ENCODE measurements at regions not wholly inside any gene's neighbourhood (a gene's known extent, or its start where the extent isn't known, plus 50 kb on each side); places are given as distances from the start of the nearest gene placed in this dataset.
"Not testable (repeated sequence)": the region's sequence is repeated elsewhere in the genome, so short reads cannot be mapped to it uniquely, and the experiment has no call there.

DNA sequence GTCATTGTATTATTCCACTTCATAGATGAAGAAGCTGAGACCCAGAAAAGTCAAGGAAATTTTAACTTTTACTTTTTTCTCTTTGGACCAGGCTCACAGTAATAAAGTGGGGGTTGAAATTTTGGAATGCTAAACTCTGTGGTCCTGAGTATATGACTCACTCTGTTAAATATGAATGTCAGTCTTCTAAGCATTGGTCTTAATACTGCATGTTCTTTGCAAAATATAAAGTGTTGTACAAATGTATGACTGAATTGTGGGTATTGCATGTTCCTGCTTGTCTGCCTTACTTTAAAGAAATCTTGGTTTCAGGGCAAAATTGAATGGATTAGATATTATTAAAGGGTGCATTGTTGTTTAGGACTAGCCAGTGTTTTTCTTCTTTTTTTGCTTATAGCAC is 950.8 kb upstream of the GOT2 start:
- in situ Hi-C loops (cut with HindIII; ENCODE audit: low pct_unique_long_range_greater_than_20kb, low sequenced_read_pairs): no loop called here
- no peak for TF ChIP-seq JUND (IDR thresholded peaks at IDR 0.05; ENCODE audit: low read depth)
- DNase-seq (ENCODE audit: low read depth in 1 of 2, low spot score in 1 of 2): no peak

DNA sequence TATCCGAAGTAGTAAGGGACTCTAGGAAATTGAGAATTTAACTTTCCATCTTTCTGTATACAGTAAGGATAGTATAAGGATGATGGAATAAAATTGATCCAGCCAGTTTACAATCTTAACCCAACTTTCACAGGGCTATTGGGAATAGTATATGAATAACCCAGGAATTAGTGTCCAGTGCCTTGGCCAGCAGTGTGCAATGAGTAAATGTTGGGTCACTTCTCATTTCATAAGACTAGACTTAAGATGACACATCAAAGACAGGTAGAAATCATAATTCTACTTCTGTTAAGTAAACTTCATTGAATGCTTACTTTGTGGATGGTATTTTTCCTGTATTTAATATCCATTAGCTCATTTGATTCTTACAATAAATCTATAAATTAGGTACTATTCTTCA is 949.6 kb upstream of the GOT2 start:
- no peak for DNase-seq (ENCODE audit: low read depth in 1 of 2, low spot score in 1 of 2)
- in situ Hi-C loops (cut with HindIII; ENCODE audit: low pct_unique_long_range_greater_than_20kb, low sequenced_read_pairs): no loop called here
- TF ChIP-seq JUND (IDR thresholded peaks at IDR 0.05; ENCODE audit: low read depth): no peak

DNA sequence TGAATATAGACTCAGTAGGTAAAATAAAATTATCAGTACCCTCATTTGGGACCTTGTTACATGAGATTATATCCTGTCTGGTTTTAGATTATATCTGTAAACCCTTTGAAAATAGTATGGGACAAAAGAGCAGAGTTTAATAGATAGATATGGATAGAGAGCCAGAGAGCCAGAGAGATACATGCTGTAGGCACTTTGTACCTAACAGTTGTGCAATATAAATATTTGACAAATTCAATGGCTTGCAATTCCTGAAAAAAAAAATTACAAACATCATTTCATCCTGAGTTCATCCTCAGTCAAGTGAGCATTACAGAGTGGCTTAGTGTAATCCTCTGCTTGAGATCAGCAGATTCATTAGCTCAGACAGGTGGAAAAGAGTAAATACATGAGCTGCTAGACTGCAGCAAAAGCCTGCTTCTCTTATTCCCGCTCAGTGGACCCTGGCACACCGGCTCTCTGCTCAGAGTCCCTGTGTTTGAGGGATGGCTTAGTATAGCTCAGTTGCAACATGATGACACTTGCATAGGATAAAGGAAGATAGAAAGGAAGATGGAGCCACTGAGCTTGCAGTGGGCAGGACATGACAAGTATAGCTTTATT is 931.6 kb upstream of the GOT2 start:
- DNase-seq (ENCODE audit: low read depth in 1 of 2, low spot score in 1 of 2): no peak
- in situ Hi-C loops (cut with HindIII; ENCODE audit: low pct_unique_long_range_greater_than_20kb, low sequenced_read_pairs): no loop called here
- no peak for TF ChIP-seq JUND (IDR thresholded peaks at IDR 0.05; ENCODE audit: low read depth)

DNA sequence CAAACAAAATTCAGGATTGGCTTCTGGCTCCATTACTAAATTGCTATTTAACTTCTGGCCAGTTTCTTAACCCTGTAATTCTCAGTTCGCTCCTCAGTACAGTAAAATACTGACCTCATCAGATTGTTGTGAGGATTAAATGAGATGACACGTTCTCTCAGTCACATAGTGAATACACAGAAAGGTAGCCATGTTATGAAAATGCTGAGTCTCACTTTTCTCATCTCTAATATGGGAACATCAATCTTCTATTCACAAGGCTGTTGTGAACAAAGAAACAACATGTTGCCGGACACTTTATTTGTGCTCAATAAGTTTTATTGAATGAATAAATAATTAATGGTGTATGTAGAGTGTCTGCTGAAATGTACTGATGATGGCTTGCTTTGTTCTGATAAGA is 924.5 kb upstream of the GOT2 start:
- no peak for TF ChIP-seq JUND (IDR thresholded peaks at IDR 0.05; ENCODE audit: low read depth)
- no peak for DNase-seq (ENCODE audit: low read depth in 1 of 2, low spot score in 1 of 2)
- in situ Hi-C loops (cut with HindIII; ENCODE audit: low pct_unique_long_range_greater_than_20kb, low sequenced_read_pairs): no loop called here

DNA sequence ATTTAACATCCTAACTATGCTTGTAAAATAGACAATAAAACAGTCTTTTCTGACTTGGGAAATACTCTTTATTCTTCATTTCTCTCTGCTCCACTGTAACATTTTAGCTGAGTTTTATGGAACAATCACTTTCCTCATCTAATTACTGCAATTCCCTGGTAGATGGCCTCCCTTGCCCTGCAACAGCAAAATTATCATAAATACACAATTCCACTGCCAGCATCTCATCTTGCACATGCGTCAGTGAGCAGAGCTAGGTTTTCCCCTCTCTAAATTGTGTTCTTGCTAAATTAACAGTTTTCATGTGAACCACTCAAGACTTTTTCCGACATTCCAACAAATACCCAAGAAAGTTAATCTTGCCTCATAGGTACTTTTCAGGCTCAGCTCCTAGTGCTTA is 920.9 kb upstream of the GOT2 start:
- no peak for DNase-seq (ENCODE audit: low read depth in 1 of 2, low spot score in 1 of 2)
- in situ Hi-C loops (cut with HindIII; ENCODE audit: low pct_unique_long_range_greater_than_20kb, low sequenced_read_pairs): no loop called here
- no peak for TF ChIP-seq JUND (IDR thresholded peaks at IDR 0.05; ENCODE audit: low read depth)

DNA sequence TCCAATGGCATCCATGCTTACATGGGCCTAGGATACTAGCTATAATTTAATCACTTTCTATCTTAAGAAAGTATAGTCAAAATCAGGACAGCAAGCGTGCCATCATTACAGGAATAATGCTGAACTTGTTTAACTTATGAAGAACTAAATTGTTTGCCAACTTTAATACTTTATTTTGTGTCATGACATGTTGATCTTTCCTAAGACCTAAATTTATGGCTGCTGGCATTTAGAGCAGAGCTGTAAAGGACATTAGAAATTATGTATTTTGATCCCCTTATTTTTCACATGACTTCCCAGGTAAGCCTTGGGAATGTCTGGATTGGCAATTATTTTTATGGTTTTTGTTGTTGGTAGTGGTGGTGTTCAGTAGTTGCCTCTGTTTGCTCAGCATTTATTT is 920.3 kb upstream of the GOT2 start:
- in situ Hi-C loops (cut with HindIII; ENCODE audit: low pct_unique_long_range_greater_than_20kb, low sequenced_read_pairs): no loop called here
- no peak for DNase-seq (ENCODE audit: low read depth in 1 of 2, low spot score in 1 of 2)
- TF ChIP-seq JUND (IDR thresholded peaks at IDR 0.05; ENCODE audit: low read depth): no peak

DNA sequence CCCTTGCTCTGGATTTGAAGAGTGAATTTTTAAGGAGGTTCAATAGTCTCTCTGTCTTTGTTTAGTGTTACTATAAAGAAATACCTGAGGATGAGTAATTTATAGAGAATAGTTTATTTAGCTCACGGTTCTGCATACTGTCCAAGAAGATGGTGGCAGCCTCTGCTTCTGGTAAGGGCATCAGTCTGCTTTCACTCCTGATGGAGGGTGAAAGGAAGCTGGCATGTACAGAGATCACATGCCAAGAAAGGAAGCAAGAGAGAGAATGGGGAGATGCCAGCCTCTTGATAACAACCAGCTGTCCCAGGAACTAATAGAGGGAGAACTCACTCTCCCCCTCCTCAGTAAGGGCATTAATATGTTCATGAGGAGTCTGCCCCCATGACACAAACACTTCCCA is 917.5 kb upstream of the GOT2 start:
- no peak for TF ChIP-seq JUND (IDR thresholded peaks at IDR 0.05; ENCODE audit: low read depth)
- in situ Hi-C loops (cut with HindIII; ENCODE audit: low pct_unique_long_range_greater_than_20kb, low sequenced_read_pairs): no loop called here
- no peak for DNase-seq (ENCODE audit: low read depth in 1 of 2, low spot score in 1 of 2)

DNA sequence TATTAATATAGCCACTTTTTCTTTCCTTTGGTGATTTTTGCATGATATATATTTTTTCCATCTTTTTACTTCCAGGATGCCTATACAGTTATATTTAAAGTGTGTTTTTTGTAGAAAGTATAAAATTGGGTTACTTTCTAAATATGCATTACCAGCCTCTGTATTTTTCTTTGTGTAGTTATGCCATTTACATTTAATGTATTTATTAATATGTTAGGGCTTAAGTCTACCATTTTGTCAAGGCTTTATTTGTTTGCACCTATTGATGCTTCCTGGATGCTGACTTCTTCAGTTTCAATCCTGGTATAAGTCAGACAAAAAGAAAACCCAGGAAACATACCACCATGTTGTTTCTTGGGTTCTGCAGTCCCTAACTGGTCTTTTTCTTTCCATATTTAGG is 911.1 kb upstream of the GOT2 start:
- no peak for TF ChIP-seq JUND (IDR thresholded peaks at IDR 0.05; ENCODE audit: low read depth)
- no peak for DNase-seq (ENCODE audit: low read depth in 1 of 2, low spot score in 1 of 2)
- in situ Hi-C loops (cut with HindIII; ENCODE audit: low pct_unique_long_range_greater_than_20kb, low sequenced_read_pairs): no loop called here

DNA sequence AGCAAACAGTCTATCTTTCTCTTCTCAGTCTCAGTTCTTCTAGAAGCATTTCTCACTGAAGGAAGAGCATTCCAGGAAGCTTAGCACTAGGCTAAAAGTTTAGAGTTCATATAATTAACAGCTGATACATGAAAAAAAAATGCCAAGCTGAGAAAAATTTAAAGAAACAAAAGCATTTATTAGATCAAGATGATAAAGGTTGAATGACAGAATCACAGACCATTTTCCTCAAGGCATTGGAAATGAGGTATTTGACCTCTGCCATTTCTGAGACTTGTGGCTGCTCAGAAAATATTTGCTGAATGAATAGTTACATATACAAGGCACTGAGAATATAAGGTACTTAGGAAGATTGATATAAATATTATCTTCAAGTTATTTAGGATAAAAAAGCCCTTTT is 901.6 kb upstream of the GOT2 start:
- TF ChIP-seq JUND (IDR thresholded peaks at IDR 0.05; ENCODE audit: low read depth): no peak
- no peak for DNase-seq (ENCODE audit: low read depth in 1 of 2, low spot score in 1 of 2)
- in situ Hi-C loops (cut with HindIII; ENCODE audit: low pct_unique_long_range_greater_than_20kb, low sequenced_read_pairs): no loop called here

DNA sequence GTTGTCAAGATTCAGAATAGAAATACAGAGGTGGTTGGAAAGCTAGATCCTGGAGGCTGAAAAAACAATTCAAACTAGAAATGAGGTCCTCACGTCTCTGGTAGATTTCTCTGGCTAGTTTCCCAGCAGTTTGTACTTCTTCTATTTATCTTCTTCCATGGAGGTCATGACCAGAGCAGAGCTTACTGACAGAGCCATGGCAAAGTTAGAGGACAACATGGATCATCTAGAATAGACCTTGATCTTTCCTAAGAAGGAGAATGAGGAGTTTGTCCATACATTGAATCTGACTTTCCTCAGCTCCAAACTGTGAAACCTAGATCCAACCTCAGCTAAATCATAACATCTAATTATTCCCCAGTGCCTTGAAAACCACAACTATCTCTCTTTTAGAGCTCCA is 900.8 kb upstream of the GOT2 start:
- in situ Hi-C loops (cut with HindIII; ENCODE audit: low pct_unique_long_range_greater_than_20kb, low sequenced_read_pairs): no loop called here
- TF ChIP-seq JUND (IDR thresholded peaks at IDR 0.05; ENCODE audit: low read depth): no peak
- DNase-seq (ENCODE audit: low read depth in 1 of 2, low spot score in 1 of 2): no peak

DNA sequence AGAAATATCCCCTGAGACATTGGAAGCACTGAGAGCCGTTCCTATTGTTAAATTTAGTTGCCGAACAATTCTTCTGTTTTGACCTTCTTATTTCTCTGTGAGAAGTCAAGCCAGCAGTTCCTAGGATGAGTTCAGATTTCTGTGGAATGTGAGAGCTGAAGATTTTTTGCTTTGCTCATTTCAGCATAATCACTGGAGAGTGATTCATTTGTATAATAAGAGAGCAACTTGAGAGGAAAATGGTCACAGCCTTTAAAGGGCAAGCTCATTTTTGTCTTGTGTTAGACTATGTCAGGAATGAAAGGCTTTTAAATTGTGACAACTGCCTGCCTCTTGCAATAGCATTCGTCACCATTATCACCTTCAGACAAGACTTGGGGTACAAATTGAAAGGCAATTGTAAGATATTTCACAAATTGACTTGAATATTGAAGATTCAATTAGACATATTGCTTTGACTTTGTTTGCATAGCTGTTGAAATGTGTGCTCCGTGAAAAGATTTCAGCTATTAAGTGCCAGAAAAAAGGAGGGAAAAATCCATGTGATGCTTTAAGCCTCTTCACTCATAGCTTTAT is 900.0 kb upstream of the GOT2 start:
- no peak for DNase-seq (ENCODE audit: low read depth in 1 of 2, low spot score in 1 of 2)
- in situ Hi-C loops (cut with HindIII; ENCODE audit: low pct_unique_long_range_greater_than_20kb, low sequenced_read_pairs): no loop called here
- TF ChIP-seq JUND (IDR thresholded peaks at IDR 0.05; ENCODE audit: low read depth): no peak

DNA sequence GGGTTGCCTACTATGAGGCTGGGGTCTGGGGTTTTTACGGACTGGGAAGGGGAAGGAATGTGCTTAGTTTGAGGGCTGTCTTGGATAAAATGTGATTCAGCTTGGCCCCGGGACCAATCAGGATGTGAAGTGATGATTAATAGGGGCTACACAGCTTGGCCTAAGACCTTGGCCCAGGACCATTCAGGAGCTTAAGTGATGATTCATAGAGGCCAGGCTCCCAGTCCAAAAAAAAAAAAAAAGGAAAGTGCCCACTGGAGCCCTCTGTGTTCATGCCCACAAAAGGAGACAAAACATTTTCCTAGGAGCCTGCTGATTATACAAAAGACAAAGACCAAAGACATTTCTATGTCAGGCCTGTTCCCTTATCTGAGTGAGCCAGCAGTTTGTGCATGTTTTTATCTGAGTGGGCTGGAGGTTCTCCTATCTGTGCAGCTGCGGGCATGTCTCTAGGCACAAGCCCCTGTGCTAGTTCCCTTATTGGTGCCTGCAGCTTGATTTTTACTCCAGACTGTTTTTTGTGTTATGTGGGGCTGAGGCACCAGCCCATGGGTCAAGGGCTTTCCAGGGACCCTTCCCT is 898.2 kb upstream of the GOT2 start:
- in situ Hi-C loops (cut with HindIII; ENCODE audit: low pct_unique_long_range_greater_than_20kb, low sequenced_read_pairs): no loop called here
- TF ChIP-seq JUND (IDR thresholded peaks at IDR 0.05; ENCODE audit: low read depth): no peak
- no peak for DNase-seq (ENCODE audit: low read depth in 1 of 2, low spot score in 1 of 2)

DNA sequence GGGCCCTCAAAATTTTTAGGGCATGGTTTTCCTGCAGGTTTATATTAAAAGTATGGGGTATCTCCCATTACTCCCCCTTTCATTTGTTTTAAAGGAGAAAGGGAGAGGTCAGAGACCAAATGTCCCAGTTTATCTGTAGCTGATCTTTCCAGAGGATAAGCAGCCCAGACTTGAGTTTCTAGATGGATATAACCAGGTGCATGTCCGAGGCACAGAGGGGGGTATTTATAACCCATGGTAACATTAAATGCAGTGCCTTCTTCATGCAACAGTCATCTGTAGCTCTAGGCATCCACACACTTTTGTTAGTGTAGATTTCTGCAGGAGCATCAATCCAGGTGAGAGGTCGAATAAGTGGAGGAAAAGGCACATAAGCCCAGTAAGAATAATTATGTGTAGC is 890.3 kb upstream of the GOT2 start:
- in situ Hi-C loops (cut with HindIII; ENCODE audit: low pct_unique_long_range_greater_than_20kb, low sequenced_read_pairs); DNase-seq (ENCODE audit: low read depth in 1 of 2, low spot score in 1 of 2): not testable (repeated sequence)
